ENCODE measurements at regions not wholly inside any gene's neighbourhood (a gene's known extent, or its start where the extent isn't known, plus 50 kb on each side); places are given as distances from the start of the nearest gene placed in this dataset.
A peak's percentile ranks its signal among the peaks of the same experiment; 100 is the strongest.
"Not testable (repeated sequence)": the region's sequence is repeated elsewhere in the genome, so short reads cannot be mapped to it uniquely, and the experiment has no call there.

- H3K27me3 Mint-ChIP-seq (ENCODE audit: low read depth); H3K4me3 Mint-ChIP-seq; DNase-seq (ENCODE audit: low spot score in 2 of 2, unreplicated experiment in 2 of 2); H3K36me3 Mint-ChIP-seq; H3K4me1 Mint-ChIP-seq; H3K9me3 Mint-ChIP-seq; H3K27ac Mint-ChIP-seq: not testable (repeated sequence)
These were observed 50.3 kb upstream of the UGT2B15 start for GRCh38 chr4:68720723-68721122.

- H3K36me3 Mint-ChIP-seq: no peaks in the 10 kb centered on the region
- no peak for DNase-seq (ENCODE audit: low spot score in 2 of 2, unreplicated experiment in 2 of 2)
- no peak overlapping the region for H3K4me3 Mint-ChIP-seq
- TF ChIP-seq, protein P1, sequence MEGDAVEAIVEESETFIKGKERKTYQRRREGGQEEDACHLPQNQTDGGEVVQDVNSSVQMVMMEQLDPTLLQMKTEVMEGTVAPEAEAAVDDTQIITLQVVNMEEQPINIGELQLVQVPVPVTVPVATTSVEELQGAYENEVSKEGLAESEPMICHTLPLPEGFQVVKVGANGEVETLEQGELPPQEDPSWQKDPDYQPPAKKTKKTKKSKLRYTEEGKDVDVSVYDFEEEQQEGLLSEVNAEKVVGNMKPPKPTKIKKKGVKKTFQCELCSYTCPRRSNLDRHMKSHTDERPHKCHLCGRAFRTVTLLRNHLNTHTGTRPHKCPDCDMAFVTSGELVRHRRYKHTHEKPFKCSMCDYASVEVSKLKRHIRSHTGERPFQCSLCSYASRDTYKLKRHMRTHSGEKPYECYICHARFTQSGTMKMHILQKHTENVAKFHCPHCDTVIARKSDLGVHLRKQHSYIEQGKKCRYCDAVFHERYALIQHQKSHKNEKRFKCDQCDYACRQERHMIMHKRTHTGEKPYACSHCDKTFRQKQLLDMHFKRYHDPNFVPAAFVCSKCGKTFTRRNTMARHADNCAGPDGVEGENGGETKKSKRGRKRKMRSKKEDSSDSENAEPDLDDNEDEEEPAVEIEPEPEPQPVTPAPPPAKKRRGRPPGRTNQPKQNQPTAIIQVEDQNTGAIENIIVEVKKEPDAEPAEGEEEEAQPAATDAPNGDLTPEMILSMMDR (IDR thresholded peaks at IDR 0.05; ENCODE audit: unreplicated experiment): no peak
- no peaks in the 10 kb centered on the region for H3K4me1 Mint-ChIP-seq
- H3K27ac Mint-ChIP-seq: no peak overlapping the region
- no peaks in the 10 kb centered on the region for H3K27me3 Mint-ChIP-seq (ENCODE audit: low read depth)
- peaks cover 9% of the 10 kb centered on the region for H3K9me3 Mint-ChIP-seq
These were observed 54.0 kb upstream of the UGT2B15 start for GRCh38 chr4:68724426-68724825.

DNA sequence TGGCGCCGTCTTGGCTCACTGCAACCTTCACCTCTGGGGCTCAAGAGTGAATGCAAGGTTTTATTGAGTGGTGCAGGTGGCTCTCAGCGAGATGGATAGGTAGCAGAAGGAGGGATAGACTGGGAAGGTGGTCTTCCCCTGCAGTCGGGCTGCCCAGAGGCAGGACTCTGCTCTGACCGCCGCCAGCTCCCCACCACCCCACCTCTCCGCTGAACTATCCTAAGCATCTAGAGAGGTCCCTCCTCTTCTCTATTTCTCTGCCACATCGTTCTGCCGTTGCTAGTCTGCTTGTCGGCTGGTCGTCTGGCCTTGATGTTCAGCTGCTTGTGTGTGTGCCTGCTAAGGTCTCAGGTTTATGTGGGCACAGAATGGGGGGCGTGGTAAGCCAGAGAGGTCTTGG lies 54.5 kb upstream of the UGT2B15 start:
- H3K4me1 Mint-ChIP-seq: no peaks in the 10 kb centered on the region
- H3K9me3 Mint-ChIP-seq: peaks cover 14% of the 10 kb centered on the region

GRCh38 chr4:68732653-68733466 lies 62.4 kb upstream of the UGT2B15 start:
- TF ChIP-seq, protein P1 (IDR thresholded peaks at IDR 0.05; ENCODE audit: unreplicated experiment): no peak
- peaks cover 29% of the 10 kb centered on the region for H3K4me1 Mint-ChIP-seq
- peak overlapping the region; percentile 77 for H3K27ac Mint-ChIP-seq
- peaks cover 21% of the 10 kb centered on the region for H3K9me3 Mint-ChIP-seq
- DNase-seq (ENCODE audit: low spot score in 2 of 2, unreplicated experiment in 2 of 2): no peak
- no peaks in the 10 kb centered on the region for H3K27me3 Mint-ChIP-seq (ENCODE audit: low read depth)
- peak overlapping the region; percentile 7 for H3K4me3 Mint-ChIP-seq
- peaks cover 7% of the 10 kb centered on the region for H3K36me3 Mint-ChIP-seq

More for the DNA sequence above, 54.5 kb upstream of the UGT2B15 start:
- no peak for DNase-seq (ENCODE audit: low spot score in 2 of 2, unreplicated experiment in 2 of 2)
- no peak overlapping the region for H3K4me3 Mint-ChIP-seq
- TF ChIP-seq, protein P1 (IDR thresholded peaks at IDR 0.05; ENCODE audit: unreplicated experiment): no peak
- no peak overlapping the region for H3K27ac Mint-ChIP-seq
- no peaks in the 10 kb centered on the region for H3K27me3 Mint-ChIP-seq (ENCODE audit: low read depth)
- H3K36me3 Mint-ChIP-seq: peaks cover 3% of the 10 kb centered on the region

DNA sequence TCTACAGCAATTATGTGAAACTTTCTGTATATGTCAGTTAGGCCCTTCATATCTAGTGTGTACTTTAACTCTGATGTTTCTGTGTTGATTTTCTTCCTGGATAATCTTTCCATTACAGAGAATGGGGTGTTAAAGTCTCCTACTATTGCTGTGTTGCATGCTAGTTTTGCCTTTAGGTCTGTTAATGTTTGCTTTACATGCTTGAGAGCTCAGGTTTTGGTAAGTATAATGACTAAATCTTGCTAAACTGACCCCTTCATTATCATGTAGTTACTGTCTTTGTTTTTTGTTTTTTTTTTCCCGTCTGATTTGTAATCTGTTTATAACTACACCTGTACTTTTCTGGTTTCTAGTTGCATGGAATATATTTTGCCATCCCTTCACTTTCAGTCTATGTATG lies 63.6 kb upstream of the UGT2B15 start:
- Mint-ChIP-seq H3K4me3 (no peak overlapping the region), H3K36me3 (peaks cover 7% of the 10 kb centered on the region), H3K4me1 (peaks cover 29% of the 10 kb centered on the region), H3K9me3 (peaks cover 30% of the 10 kb centered on the region), H3K27ac (peak overlapping the region; percentile 44), H3K27me3 (ENCODE audit: low read depth) (no peaks in the 10 kb centered on the region)
- TF ChIP-seq, protein P1 (IDR thresholded peaks at IDR 0.05; ENCODE audit: unreplicated experiment): no peak
- DNase-seq (ENCODE audit: low spot score in 2 of 2, unreplicated experiment in 2 of 2): no peak

GRCh38 chr4:68735106-68735505 lies 64.7 kb upstream of the UGT2B15 start:
- Mint-ChIP-seq H3K27me3 (ENCODE audit: low read depth) (no peaks in the 10 kb centered on the region), H3K27ac (no peak overlapping the region), H3K4me1 (peaks cover 29% of the 10 kb centered on the region), H3K9me3 (peaks cover 22% of the 10 kb centered on the region), H3K36me3 (peaks cover 3% of the 10 kb centered on the region), H3K4me3 (no peak overlapping the region)
- TF ChIP-seq, protein P1 (IDR thresholded peaks at IDR 0.05; ENCODE audit: unreplicated experiment): no peak
- DNase-seq (ENCODE audit: low spot score in 2 of 2, unreplicated experiment in 2 of 2): no peak

Data from mesothelial cell of epicardium (in vitro differentiated cells).